ENCODE measurements at regions not wholly inside any gene's neighbourhood (a gene's known extent, or its start where the extent isn't known, plus 50 kb on each side); places are given as distances from the start of the nearest gene placed in this dataset.

GRCh38 chr15:72980661-72981060 lies 71.6 kb upstream of the NEO1 start:
- H3K36me3 ChIP-seq: no peaks in the 10 kb centered on the region
- H3K4me1 ChIP-seq: no peaks in the 10 kb centered on the region
- no peak for TF ChIP-seq CTCF (IDR thresholded peaks at IDR 0.05)
- no peaks in the 10 kb centered on the region for H3K27me3 ChIP-seq
- no peak for DNase-seq (ENCODE audit: low spot score)
- no peak overlapping the region for H3K27ac ChIP-seq
- H3K9me3 ChIP-seq: no peaks in the 10 kb centered on the region
- no peak overlapping the region for H3K4me3 ChIP-seq

GRCh38 chr15:72979791-72980190 lies 72.5 kb upstream of the NEO1 start:
- Histone ChIP-seq H3K4me3 (no peak overlapping the region), H3K9me3 (no peaks in the 10 kb centered on the region), H3K4me1 (no peaks in the 10 kb centered on the region), H3K36me3 (no peaks in the 10 kb centered on the region), H3K27ac (no peak overlapping the region), H3K27me3 (no peaks in the 10 kb centered on the region)
- no peak for TF ChIP-seq CTCF (IDR thresholded peaks at IDR 0.05)
- peak; percentile 11 for DNase-seq (ENCODE audit: low spot score)

GRCh38 chr15:72979308-72979707 lies 73.0 kb upstream of the NEO1 start:
- Histone ChIP-seq H3K4me1 (no peaks in the 10 kb centered on the region), H3K27ac (no peak overlapping the region), H3K27me3 (no peaks in the 10 kb centered on the region), H3K4me3 (no peak overlapping the region), H3K9me3 (no peaks in the 10 kb centered on the region), H3K36me3 (no peaks in the 10 kb centered on the region)
- TF ChIP-seq CTCF (IDR thresholded peaks at IDR 0.05): no peak
- DNase-seq (ENCODE audit: low spot score): no peak

GRCh38 chr15:72978223-72978622 lies 74.0 kb upstream of the NEO1 start:
- no peak overlapping the region for H3K4me3 ChIP-seq

GRCh38 chr15:72972362-72972761 lies 79.9 kb upstream of the NEO1 start:
- H3K9me3 ChIP-seq: no peaks in the 10 kb centered on the region
- peak overlapping the region in 1 of 2 donors; percentile 30 for H3K4me3 ChIP-seq
- no peak for DNase-seq (ENCODE audit: low spot score)
- peaks cover 0 to 6% of the 10 kb centered on the region in 2 donors for H3K4me1 ChIP-seq
- no peak for TF ChIP-seq CTCF (IDR thresholded peaks at IDR 0.05)
- no peaks in the 10 kb centered on the region for H3K27me3 ChIP-seq
- H3K27ac ChIP-seq: no peak overlapping the region
- H3K36me3 ChIP-seq: no peaks in the 10 kb centered on the region

More at GRCh38 chr15:72978223-72978622, 74.0 kb upstream of the NEO1 start:
- no peaks in the 10 kb centered on the region for H3K4me1 ChIP-seq
- H3K27me3 ChIP-seq: no peaks in the 10 kb centered on the region
- no peaks in the 10 kb centered on the region for H3K9me3 ChIP-seq
- TF ChIP-seq CTCF (IDR thresholded peaks at IDR 0.05): no peak
- no peak overlapping the region for H3K27ac ChIP-seq
- no peaks in the 10 kb centered on the region for H3K36me3 ChIP-seq
- peak; percentile 9 for DNase-seq (ENCODE audit: low spot score)

GRCh38 chr15:72971766-72972165 lies 80.5 kb upstream of the NEO1 start:
- H3K36me3 ChIP-seq: no peaks in the 10 kb centered on the region
- no peak for DNase-seq (ENCODE audit: low spot score)
- H3K9me3 ChIP-seq: no peaks in the 10 kb centered on the region
- TF ChIP-seq CTCF (IDR thresholded peaks at IDR 0.05): no peak
- H3K4me3 ChIP-seq: peak overlapping the region; percentile 18 to 30
- H3K27ac ChIP-seq: peak overlapping the region in 1 of 2 donors; percentile 44
- no peaks in the 10 kb centered on the region for H3K27me3 ChIP-seq
- peaks cover 0 to 8% of the 10 kb centered on the region in 2 donors for H3K4me1 ChIP-seq
